GM18951 (cell line): ENCODE measurements at regions not wholly inside any gene's neighbourhood (a gene's known extent, or its start where the extent isn't known, plus 50 kb on each side); places are given as distances from the start of the nearest gene placed in this dataset.

Source experiments
- POLR2A ChIP-seq: IDR thresholded peaks from 4 replicates; pipeline ENCODE4 v1.6.1; 2011; ENCODE audit warnings: mild to moderate bottlenecking; ENCODE audit not compliant: insufficient read length, insufficient read depth; ENCODE audit errors: extremely low read depth
- in situ Hi-C: fragments of 300-500 bp; cut with MboI; formaldehyde crosslinking; loops from one replicate; pipeline ENCODE4 v1.12.0; 2022; ENCODE audit warnings: low sequenced_read_pairs, mixed read lengths, inconsistent platforms; ENCODE audit not compliant: unreplicated experiment

- in situ Hi-C loops = loop anchor here (25.0 kb wide), 1 partner anchor 698 kb away; no protein-coding TSS in a partner anchor
Observed at GRCh38 chr7:18363751-18364380, 131.7 kb upstream of the HDAC9 start.

GRCh38 chr7:18364396-18364795 is 131.2 kb upstream of the HDAC9 start:
- in situ Hi-C loops = loop anchor here (25.0 kb wide), 1 partner anchor 698 kb away; no protein-coding TSS in a partner anchor

More at GRCh38 chr7:18363751-18364380, 131.7 kb upstream of the HDAC9 start:
- no peak for TF ChIP-seq POLR2A

GRCh38 chr7:18366394-18366793 is 129.2 kb upstream of the HDAC9 start:
- no peak for TF ChIP-seq POLR2A
- in situ Hi-C loops = loop anchor here (25.0 kb wide), 1 partner anchor 696 kb away; no protein-coding TSS in a partner anchor

More at GRCh38 chr7:18364396-18364795, 131.2 kb upstream of the HDAC9 start:
- no peak for TF ChIP-seq POLR2A

- TF ChIP-seq POLR2A = no peak
Observed at GRCh38 chr7:18369011-18369410, 126.5 kb upstream of the HDAC9 start.

GRCh38 chr7:18370633-18371032 is 124.9 kb upstream of the HDAC9 start:
- no peak for TF ChIP-seq POLR2A
- in situ Hi-C loops = loop anchor here (25.0 kb wide), 1 partner anchor 692 kb away; no protein-coding TSS in a partner anchor

More at GRCh38 chr7:18369011-18369410, 126.5 kb upstream of the HDAC9 start:
- in situ Hi-C loops = loop anchor here (25.0 kb wide), 1 partner anchor 693 kb away; no protein-coding TSS in a partner anchor

GRCh38 chr7:18378989-18379605 is 116.5 kb upstream of the HDAC9 start:
- in situ Hi-C loops = no loop called here
- no peak for TF ChIP-seq POLR2A

GRCh38 chr7:18384491-18385143 is 110.9 kb upstream of the HDAC9 start:
- TF ChIP-seq POLR2A = no peak
- in situ Hi-C loops = no loop called here

GRCh38 chr7:18386607-18387006 is 108.9 kb upstream of the HDAC9 start:
- no peak for TF ChIP-seq POLR2A
- in situ Hi-C loops = no loop called here

- in situ Hi-C loops = no loop called here
- TF ChIP-seq POLR2A = no peak
Observed at GRCh38 chr7:18387191-18387735, 108.3 kb upstream of the HDAC9 start.

GRCh38 chr7:18390535-18390907 is 105.0 kb upstream of the HDAC9 start:
- TF ChIP-seq POLR2A = no peak
- in situ Hi-C loops = no loop called here

- in situ Hi-C loops = no loop called here
- no peak for TF ChIP-seq POLR2A
Observed at GRCh38 chr7:18393465-18394118, 102.0 kb upstream of the HDAC9 start.

GRCh38 chr7:18395868-18396267 is 99.7 kb upstream of the HDAC9 start:
- in situ Hi-C loops = no loop called here
- no peak for TF ChIP-seq POLR2A

GRCh38 chr7:18396953-18397352 is 98.6 kb upstream of the HDAC9 start:
- TF ChIP-seq POLR2A = no peak
- in situ Hi-C loops = no loop called here
